CD4-positive, alpha-beta T cell treated with Interleukin-6 at 100 ng/mL for 8 hours (primary cell): ENCODE measurements at regions not wholly inside any gene's neighbourhood (a gene's known extent, or its start where the extent isn't known, plus 50 kb on each side); places are given as distances from the start of the nearest gene placed in this dataset.

ENCODE experiments used
- DNase-seq: peaks from one replicate; pipeline ENCODE4 v3.0.0-alpha.2; 2020; ENCODE audit warnings: mixed read lengths, low spot score

DNA sequence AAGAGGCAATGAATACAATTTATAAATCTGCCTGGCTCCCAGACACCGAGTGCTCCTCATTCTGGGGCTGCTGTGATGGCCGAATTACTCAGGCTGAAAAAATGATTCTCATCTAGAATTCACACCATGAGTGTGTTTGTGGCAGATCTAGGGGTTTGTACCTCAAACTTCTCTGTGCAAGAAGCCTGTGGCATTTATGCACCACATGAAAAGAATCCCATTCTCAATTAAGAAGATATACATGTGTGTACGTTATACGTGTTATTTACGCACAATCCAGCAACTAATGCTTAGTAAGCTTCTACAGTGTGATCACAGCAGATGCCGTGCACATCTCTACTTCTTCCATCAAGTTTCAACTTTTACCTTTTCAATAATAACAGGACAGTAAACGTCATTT, 476.8 kb downstream of the SHQ1 start:
- DNase-seq, result no peak

DNA sequence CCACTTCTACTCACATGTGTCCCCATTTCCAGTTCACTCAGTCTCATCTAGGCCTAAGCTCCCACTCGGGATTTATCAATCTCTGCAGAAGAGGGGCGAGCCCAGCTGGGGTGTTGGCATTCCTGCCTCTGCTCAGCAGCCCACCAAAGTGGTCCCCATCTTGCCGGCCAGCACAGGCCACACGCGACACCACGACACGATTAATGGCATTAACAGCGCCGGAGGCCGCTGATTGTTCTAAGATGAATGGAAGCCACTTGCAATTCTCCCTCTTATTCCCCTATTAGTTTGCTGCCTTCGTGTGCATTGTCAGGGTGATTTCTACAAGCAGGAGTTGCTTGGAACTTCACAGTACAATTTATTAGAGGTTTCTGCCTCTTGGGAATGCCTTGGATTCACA, 477.3 kb downstream of the SHQ1 start:
- DNase-seq, result no peak

DNA sequence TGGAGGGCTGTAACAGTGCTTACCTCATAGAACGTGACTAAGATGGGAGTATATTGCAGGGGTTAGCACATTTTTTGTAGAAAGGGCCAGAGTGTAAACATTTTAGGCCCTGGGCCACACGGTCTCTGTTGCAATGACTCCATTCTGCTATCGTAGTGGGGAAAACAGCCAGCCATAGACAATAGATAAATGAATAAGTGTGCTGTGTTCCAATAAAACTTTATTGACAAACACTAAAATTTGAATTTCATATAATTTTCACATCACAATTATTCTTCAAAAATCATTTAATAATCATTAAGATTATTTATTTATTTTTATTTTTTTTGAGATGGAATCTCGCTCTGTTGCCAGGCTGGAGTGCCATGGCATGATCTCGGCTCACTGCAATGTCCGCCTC, 478.6 kb downstream of the SHQ1 start:
- no peak for DNase-seq

DNA sequence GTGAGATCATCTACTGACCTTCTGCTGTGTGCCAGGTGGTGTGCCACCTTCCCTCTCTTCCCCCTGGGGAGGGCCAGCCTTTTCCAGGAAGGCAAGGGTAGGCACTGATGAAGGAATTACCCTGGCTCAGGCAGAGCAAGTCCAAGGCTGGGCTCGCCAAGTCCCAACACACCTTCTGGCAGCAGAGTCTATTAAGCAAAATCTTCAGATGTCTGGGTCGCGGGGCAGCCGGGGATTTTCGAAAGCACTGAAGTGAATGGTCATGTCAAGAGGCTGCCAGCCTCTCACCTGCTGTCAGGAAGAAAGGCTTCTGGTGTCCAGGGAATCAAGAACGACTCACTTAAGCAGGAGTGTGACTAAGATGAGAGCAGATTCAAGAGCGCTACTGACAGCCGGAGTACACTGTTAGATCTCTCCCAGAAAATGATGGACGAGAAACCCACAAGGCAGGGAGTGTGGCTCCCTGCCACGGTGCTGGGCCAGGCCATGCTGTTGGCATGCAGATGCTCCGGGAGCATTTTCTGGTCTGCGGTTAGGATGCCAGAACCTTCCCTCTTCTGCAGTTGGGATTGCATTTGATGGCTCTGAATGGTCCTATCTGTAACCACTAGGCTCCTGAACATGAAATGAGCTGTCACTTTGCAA, 479.8 kb downstream of the SHQ1 start:
- DNase-seq, result no peak

DNA sequence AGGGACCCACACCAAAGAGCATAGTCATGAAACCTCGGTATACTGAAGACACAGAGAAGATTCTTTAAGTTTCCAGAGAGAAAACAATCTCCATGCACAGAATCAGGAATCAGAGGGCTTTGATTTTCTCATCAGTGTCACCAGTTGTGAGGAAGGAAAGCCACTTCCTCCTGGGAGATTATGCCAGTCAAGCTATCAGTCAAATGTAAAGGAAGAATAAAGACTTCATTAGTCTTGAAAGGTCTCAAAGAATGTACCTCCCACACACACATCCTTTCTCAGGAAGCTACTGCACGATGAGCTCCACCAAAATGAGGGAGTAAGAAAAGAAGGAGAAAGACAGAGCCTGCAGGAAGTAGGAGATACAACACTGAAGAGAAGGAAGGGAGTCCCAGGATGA, 486.3 kb downstream of the SHQ1 start:
- no peak for DNase-seq

DNA sequence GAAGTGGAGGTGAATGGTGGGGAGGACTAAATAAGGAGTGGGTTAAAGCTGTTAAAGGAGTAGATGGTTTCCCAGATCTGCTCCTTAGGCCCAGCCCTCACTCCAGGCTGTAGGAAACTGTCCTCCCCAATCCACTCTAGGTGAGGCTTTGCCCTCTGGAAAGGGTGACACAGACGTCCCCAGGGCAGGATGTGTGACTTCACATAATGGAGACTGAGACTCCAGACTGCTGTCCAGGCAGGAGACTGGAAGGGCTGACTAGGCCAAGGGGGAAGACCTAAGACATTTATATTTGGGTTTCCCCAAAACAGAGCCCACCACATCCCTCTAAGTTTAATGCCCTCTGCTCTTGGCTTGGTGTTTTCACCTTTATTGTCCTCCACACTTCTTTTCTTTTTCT, 488.5 kb downstream of the SHQ1 start:
- DNase-seq, result no peak

DNA sequence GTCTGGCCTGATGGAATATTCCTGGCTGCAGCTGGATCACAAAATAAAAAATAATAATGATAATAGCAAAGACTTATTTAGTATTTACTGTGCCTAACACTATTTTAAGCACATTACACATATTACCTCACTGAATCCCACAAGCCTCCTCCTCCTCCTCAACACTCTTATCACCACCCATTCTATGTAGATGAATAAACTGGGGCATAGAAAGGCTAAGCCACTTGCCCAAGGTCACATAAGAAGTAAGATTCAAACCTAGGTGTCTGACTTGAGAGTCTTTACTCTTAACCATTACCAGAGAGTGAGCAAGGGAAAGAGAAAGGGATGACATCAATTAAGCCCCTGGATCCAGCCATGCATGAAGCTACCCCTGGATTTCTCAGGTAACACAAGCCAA, 493.1 kb downstream of the SHQ1 start:
- no peak for DNase-seq

DNA sequence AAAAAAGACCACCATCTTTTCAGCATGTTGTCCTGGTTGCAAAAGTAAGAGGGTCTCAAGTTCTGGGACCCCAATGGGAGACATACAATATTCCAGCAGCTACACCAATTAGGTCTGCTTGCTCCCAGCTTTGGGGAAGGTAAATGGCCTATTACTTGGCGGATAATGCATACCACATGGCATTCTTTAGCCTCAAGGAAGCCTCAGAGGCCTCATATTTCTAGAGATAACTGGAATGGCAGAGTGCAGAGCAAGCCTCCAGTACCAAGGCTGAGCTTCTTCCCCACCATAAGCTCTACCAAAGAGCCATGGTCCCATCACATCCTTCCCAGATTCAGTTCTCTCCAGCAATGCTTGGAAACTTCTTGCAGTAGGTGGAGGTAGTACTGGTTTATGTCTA, 493.8 kb downstream of the SHQ1 start:
- DNase-seq, result no peak

DNA sequence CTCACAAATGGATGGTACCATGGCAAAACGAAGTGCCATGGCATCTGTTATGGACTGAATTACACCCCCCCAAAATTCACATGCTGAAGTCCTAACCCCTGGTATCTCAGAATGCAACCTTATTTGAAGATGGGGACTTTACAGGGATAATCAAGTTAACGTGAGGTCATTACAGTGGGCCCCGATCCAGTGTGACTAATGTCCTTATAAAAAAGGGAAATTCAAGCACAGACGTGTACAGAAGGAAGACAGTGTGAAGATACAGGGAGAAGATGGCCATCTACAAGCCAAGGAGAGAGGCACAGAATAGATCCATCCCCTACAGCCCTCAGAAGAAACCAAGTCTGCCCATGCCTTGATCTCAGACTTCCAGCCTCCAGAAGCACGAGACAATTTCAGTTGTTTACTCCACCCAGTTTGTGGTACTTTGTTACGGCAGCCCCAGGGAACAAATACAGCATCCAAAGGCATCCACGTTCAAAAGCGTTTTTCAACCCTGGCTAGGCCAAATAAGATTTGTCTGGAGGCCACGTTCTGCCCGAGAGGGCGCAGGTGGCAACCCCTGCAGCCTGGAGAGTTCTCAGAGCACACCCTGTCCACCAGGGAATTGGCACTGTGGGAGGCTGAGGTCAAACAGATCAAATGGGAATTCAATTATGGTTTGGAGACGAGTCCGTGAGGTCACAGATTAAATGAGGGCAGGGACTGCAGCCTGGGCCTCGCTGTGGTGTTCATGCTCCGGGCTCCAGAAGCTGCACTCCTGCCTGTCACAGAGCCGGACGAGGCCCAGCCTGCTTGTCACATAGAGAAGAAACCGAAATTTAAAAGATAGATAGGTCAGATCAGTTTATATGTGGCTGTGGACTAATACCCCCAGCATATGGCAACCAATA, 494.8 kb downstream of the SHQ1 start:
- DNase-seq, result no peak

DNA sequence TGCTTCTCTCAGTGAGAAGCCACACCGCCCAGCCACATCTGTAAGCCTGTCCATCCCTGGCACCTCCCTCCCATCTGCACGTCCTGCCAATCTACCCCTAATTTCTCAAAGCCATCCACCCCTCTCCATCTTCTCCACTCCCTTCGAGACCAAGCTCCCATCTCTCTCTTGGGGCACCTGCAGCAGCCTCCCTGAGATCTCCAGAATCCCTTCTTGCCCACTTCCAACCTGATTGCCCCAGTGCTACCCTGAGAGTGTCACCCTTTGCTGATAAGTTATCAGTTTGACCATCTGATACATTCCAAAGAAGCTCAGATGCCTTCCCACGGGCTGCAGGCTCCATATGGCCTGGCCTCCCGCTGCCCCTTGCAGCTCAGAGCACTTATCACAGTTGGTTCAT, 496.1 kb downstream of the SHQ1 start:
- DNase-seq, result no peak

DNA sequence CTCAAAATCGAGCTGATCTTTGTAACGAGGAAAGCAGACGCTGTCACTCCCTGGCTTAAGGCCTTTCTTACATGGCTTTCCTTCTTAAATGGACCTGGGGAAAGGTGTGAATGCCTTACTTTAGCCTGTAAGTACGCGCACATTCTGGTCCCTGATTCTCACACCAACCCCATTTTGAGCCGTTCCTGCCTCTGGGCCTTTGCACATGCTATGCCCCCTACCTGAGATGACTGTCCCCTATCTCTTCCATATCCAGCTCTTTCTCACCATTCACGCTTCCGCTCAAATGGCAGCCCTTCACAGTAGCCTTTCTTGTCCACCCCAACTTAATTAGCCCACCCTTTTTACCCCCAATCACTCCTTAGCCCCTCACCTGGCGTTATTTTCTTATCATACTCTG, 496.7 kb downstream of the SHQ1 start:
- no peak for DNase-seq

DNA sequence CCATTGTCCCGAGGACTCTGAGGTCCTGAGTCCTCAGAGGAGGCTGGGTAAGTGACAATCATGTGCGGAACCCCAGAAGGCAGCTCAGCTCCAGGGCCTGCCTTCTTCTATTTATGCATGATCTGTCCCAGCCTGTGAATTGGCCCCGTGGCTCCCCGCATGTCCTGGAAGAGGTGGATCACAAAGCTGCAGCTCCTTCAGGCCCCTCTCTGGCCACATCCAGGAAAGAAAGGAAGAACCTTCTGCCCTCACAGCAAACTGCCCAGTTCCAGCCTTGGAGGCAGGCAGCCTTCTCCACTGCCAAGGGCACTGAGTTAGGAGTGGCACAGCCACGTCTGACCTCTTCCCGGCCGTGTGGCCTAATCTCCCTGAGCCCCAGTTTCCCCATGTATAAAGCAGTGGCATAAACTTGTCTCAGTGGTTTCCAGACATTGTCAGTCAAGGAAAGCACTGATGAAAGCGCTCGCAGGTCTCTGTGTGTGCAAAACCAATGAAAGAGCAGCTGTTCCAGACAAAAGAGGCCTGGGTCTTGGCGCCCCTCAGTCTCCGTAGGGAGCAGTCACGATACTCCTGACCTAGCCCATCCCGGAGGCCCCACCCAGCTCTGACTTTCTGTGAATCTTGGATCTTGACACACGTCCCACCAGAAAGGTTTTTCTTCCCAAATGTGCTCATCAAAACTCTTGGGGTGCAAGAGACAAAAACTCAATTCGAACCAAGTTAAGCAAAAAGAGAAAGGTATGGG, 497.3 kb downstream of the SHQ1 start:
- DNase-seq, result no peak

DNA sequence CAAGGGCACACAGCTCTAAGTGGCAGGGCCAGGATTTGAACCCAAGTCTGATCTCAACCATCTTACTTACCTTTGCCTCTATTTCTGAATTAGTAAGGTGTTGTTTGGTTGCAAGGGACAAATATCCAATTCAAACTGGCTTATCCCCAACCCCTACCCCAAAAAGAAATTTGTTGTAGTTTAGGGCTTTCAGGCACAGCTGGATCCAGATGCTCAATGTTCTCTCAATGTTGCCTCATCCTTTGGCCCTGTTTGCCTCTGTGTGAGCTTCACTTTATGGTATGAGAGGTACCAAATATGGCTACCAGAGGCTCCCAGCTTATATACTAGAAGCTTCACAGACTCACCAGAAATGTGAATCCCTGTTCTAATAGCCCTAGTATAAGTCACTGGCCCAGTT, 499.9 kb downstream of the SHQ1 start:
- DNase-seq, result no peak

DNA sequence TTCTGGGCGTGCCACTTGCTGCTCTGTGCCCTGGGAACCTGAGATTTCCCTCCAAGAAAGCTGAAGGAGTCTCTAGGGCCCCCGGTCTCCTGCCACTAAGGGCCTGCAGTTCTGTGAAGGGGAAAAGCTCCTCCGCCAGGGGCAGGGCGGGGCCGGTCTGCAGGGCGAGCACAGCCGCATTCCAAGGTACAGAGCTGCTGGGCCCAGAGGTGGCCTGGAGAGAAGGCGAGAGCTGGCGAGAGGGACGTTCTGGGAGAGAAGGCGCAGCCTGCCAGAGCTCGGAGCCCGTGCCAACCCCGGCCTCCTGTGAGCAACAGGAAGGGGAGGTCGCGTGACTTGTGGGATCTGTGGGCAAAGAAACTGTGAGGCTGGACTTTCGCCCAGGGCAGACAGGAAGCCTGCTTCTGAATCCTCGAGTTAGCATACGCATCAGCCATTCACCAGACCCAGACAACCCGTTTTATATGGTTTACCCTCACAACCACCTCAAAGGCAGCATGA, 500.4 kb downstream of the SHQ1 start:
- peak; percentile 49 for DNase-seq

DNA sequence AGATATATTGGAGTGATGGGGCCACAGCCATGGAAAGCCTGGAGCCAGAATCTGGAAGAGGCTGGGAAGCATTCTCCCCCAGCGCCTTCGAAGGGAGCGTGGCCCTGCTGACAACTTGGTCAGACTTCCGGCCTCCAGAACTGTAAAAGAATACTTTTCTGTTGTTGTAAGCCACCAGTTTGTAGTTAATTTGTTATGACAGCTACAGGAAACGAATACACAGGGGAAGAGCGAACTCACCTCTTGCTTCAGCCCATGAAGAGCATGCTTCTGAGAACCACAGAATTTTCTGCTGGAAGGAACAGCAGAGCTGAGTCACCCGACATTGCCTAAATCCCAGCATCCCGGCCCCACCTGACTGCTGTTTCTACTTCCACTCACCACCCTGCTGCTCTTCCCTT, 501.7 kb downstream of the SHQ1 start:
- DNase-seq, result peak; percentile 37

DNA sequence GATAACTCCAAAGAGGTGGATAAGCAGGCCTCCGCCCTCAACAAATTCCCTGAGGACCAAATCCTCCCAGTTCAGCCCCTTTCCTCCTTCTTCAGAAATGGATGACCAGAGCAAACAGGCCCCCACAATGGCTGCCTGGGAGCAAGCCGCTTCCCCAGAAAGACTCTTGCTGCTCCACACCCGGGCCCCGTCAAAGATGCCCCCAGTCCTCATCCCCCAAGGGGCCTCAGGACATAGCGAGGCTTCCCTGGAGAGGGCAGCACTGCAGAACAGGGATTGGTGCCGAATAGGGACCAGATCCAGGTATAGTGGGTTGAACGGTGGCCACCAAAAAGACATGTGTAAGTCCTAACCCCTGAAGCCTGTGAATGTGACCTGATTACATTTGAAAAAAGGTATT, 502.3 kb downstream of the SHQ1 start:
- DNase-seq, result no peak

DNA sequence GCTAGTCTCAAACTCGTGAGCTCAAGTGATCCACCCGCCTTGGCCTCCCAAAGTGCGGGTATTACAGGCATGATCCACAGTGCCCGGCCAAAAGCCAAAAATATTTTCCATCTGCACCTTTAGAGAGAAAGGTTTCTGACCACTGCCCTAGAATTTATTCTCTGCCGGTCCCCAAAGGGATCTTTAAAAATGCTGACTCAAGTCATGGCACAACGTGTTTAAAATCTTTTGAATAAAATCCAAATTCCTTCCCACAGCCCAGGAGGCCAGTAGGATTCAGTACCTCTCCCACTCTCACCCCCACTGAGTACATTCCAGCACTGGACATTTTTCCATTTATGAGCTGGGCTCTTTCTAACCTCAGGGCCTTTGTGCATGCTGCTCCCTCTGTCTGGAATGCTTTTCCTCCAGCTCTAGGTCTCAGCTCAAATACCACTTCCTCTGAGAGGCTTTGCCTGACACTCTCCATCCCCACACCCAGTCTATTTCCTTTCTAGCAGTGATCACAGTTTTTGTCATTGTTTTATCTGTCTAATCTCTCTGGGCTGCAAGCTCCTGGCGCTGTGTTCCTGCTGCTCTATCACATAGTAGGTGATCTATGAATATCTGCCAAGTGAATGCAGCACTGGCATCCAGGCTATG, 502.9 kb downstream of the SHQ1 start:
- peak; percentile 27 for DNase-seq

DNA sequence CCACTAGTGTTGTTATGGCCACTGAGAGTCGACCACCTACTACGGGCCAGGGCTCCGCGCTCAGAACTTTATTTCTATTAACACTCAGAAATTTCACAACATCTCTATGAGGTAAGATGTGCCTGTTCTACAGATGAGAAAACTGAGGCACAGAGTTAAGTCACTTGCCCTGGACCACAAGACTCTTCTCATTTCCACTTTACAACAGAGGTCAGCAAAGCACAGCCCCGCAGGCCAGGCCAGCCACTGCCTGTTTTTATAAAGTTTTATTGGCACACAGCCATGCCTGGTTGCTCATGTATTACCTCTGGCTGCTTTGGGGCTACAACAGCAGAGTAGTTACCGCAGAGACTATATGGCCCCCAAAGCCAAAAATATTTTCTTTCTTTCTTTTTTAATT, 503.6 kb downstream of the SHQ1 start:
- DNase-seq, result no peak

DNA sequence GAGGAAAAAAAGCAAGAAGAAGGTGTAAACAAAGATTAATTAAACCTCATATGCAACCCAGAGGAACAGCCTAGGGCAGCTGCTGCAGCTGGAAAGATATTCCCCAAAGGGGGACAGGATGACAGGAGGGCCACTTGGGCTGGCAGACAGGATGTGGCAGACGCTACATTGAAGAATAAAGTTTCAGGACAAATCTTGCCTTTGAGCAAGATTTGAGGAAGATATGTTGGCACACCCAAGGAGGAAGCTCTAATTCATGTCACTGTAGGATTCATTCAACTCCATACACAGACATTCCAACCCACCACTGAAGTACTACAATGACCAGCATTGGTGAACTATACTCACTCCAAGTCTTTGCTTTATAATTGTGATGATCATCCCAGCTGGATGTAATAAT, 504.0 kb downstream of the SHQ1 start:
- DNase-seq, result no peak

DNA sequence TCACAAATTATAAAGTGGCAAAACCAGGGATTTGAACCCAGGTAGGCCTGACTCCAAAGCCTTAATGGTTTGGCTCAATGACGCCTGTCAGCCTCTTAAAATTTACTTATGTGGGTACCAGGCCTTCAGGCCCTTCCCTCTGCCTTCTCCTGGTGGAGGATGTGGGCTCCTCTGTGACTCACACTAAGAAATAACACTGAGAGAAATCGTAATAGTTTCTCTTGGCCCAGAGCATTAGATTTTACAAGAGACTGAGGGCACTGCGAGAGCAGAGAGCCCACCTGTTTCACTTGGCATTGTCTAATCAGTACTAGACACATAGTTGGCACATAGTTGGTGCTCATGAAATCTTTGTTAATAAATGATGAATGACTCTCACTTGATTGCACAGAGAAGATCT, 505.2 kb downstream of the SHQ1 start:
- DNase-seq, result peak; percentile 32

DNA sequence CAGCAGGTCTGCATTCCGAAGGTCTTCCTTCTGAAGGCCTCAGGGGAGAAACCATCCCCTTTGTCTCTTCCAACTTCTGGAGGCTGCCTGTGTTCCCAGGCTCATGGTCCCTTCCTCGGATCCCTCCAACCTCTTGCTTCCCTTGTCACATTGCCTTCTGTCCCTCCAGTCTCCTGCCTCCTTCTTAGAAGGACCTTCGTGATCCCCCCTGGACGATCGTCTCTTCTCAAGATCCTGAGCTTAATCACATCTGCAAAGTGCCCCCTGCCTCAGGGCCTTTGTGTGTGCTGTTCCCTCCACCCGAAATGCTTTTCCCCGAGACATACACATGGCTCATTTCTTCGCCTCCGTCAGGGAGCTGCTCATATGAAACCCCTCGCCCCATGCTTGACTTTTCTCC, 505.8 kb downstream of the SHQ1 start:
- no peak for DNase-seq

DNA sequence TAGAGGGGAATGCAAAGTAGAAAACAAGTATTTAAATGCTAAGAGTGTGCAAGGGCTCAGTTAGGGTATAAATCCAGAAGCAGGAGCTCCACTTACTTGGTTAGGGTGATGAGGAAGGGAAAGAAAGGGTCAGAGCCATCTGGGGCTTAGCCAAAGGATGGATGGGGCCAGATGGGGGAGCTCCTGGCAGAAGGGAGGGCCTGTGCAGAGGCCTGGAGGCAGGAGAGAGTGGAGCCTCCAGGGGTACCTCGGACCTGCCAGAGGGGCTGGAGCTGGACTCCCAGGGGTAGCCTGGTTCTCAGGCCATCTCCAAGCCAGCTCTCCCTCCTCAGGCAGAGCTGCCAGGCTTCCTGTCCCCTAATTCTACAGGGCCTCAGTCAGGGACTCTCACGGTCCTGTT, 506.3 kb downstream of the SHQ1 start:
- no peak for DNase-seq
